ENCODE measurements at regions not wholly inside any gene's neighbourhood (a gene's known extent, or its start where the extent isn't known, plus 50 kb on each side); places are given as distances from the start of the nearest gene placed in this dataset.

GRCh38 chr5:115415143-115415491 lies 118.7 kb upstream of the CCDC112 start:
- DNase-seq (ENCODE audit: extremely low spot score): no peak
- no peak for TF ChIP-seq NFRKB (IDR thresholded peaks at IDR 0.05)
- TF ChIP-seq CTBP1 (IDR thresholded peaks at IDR 0.05; ENCODE audit: borderline replicate concordance): no peak
- TF ChIP-seq PKNOX1 (IDR thresholded peaks at IDR 0.05): no peak
- TF ChIP-seq FOXK2 (IDR thresholded peaks at IDR 0.05): no peak
- no peak for TF ChIP-seq ELF4 (IDR thresholded peaks at IDR 0.05)
- TF ChIP-seq SUZ12 (IDR thresholded peaks at IDR 0.05): no peak
- no peak for TF ChIP-seq FOXA1 (IDR thresholded peaks at IDR 0.05)
- TF ChIP-seq ARNT (IDR thresholded peaks at IDR 0.05): no peak
- no peak for TF ChIP-seq FOXM1 (IDR thresholded peaks at IDR 0.05; ENCODE audit: borderline replicate concordance)
- no peak for TF ChIP-seq HDGF (IDR thresholded peaks at IDR 0.05; ENCODE audit: borderline replicate concordance)
- no peak for TF ChIP-seq SP1 (IDR thresholded peaks at IDR 0.05)
- no peak for TF ChIP-seq TARDBP (IDR thresholded peaks at IDR 0.05)
- TF ChIP-seq L3MBTL2 (conservative IDR thresholded peaks at IDR 0.05): no peak
- TF ChIP-seq LEF1 (IDR thresholded peaks at IDR 0.05; ENCODE audit: borderline replicate concordance): no peak
- POLR2A ChIA-PET: no interaction called here
- CTCF ChIA-PET: no interaction called here

GRCh38 chr5:115414406-115415142 lies 118.1 kb upstream of the CCDC112 start:
- DNase-seq (ENCODE audit: extremely low spot score): no peak
- CTCF ChIA-PET: no interaction called here
- TF ChIP-seq ELF4 (IDR thresholded peaks at IDR 0.05) (no peak), SUZ12 (IDR thresholded peaks at IDR 0.05) (no peak)
- POLR2A ChIA-PET: no interaction called here

GRCh38 chr5:115413651-115414050 lies 117.2 kb upstream of the CCDC112 start:
- ChIA-PET CTCF (no interaction called here), POLR2A (no interaction called here)
- no peak for DNase-seq (ENCODE audit: extremely low spot score)
- TF ChIP-seq ARNT (IDR thresholded peaks at IDR 0.05) (no peak), CTBP1 (IDR thresholded peaks at IDR 0.05; ENCODE audit: borderline replicate concordance) (no peak), L3MBTL2 (conservative IDR thresholded peaks at IDR 0.05) (no peak), TARDBP (IDR thresholded peaks at IDR 0.05) (no peak), PKNOX1 (IDR thresholded peaks at IDR 0.05) (no peak), FOXK2 (IDR thresholded peaks at IDR 0.05) (no peak), HDGF (IDR thresholded peaks at IDR 0.05; ENCODE audit: borderline replicate concordance) (no peak), NFRKB (IDR thresholded peaks at IDR 0.05) (no peak), FOXM1 (IDR thresholded peaks at IDR 0.05; ENCODE audit: borderline replicate concordance) (no peak), LEF1 (IDR thresholded peaks at IDR 0.05; ENCODE audit: borderline replicate concordance) (no peak), ZNF384 (IDR thresholded peaks at IDR 0.05) (no peak), ELF4 (IDR thresholded peaks at IDR 0.05) (no peak), SUZ12 (IDR thresholded peaks at IDR 0.05) (no peak), SP1 (IDR thresholded peaks at IDR 0.05) (no peak), FOXA1 (IDR thresholded peaks at IDR 0.05) (no peak), BHLHE40 (IDR thresholded peaks at IDR 0.05; ENCODE audit: borderline replicate concordance) (no peak)

- CTCF ChIA-PET: no interaction called here
- no peak for DNase-seq (ENCODE audit: extremely low spot score)
- TF ChIP-seq FOXM1 (IDR thresholded peaks at IDR 0.05; ENCODE audit: borderline replicate concordance) (no peak), SP1 (IDR thresholded peaks at IDR 0.05) (no peak), PKNOX1 (IDR thresholded peaks at IDR 0.05) (no peak), LEF1 (IDR thresholded peaks at IDR 0.05; ENCODE audit: borderline replicate concordance) (no peak), CTBP1 (IDR thresholded peaks at IDR 0.05; ENCODE audit: borderline replicate concordance) (no peak), BHLHE40 (IDR thresholded peaks at IDR 0.05; ENCODE audit: borderline replicate concordance) (no peak), L3MBTL2 (conservative IDR thresholded peaks at IDR 0.05) (no peak), NFRKB (IDR thresholded peaks at IDR 0.05) (no peak), ARNT (IDR thresholded peaks at IDR 0.05) (no peak), ELF4 (IDR thresholded peaks at IDR 0.05) (no peak), FOXK2 (IDR thresholded peaks at IDR 0.05) (no peak), FOXA1 (IDR thresholded peaks at IDR 0.05) (no peak), TARDBP (IDR thresholded peaks at IDR 0.05) (no peak), HDGF (IDR thresholded peaks at IDR 0.05; ENCODE audit: borderline replicate concordance) (no peak)
- POLR2A ChIA-PET: no interaction called here
Measured at GRCh38 chr5:115409094-115409493, 112.6 kb upstream of the CCDC112 start.

GRCh38 chr5:115402822-115403577 lies 106.5 kb upstream of the CCDC112 start:
- CTCF ChIA-PET: interaction anchor here (0.8 kb wide), 1 partner anchor 22 kb away, joined by 3 read pairs; no protein-coding TSS in a partner anchor
- no peak for TF ChIP-seq PKNOX1 (IDR thresholded peaks at IDR 0.05)
- no peak for TF ChIP-seq SUZ12 (IDR thresholded peaks at IDR 0.05)
- no peak for TF ChIP-seq CTBP1 (IDR thresholded peaks at IDR 0.05; ENCODE audit: borderline replicate concordance)
- no peak for TF ChIP-seq FOXA1 (IDR thresholded peaks at IDR 0.05)
- TF ChIP-seq HDGF (IDR thresholded peaks at IDR 0.05; ENCODE audit: borderline replicate concordance): no peak
- no peak for TF ChIP-seq FOXM1 (IDR thresholded peaks at IDR 0.05; ENCODE audit: borderline replicate concordance)
- TF ChIP-seq BHLHE40 (IDR thresholded peaks at IDR 0.05; ENCODE audit: borderline replicate concordance): no peak
- TF ChIP-seq LEF1 (IDR thresholded peaks at IDR 0.05; ENCODE audit: borderline replicate concordance): no peak
- no peak for TF ChIP-seq ARNT (IDR thresholded peaks at IDR 0.05)
- TF ChIP-seq NFRKB (IDR thresholded peaks at IDR 0.05): no peak
- TF ChIP-seq TARDBP (IDR thresholded peaks at IDR 0.05): no peak
- no peak for TF ChIP-seq FOXK2 (IDR thresholded peaks at IDR 0.05)
- TF ChIP-seq SP1 (IDR thresholded peaks at IDR 0.05): no peak
- TF ChIP-seq ZNF384 (IDR thresholded peaks at IDR 0.05): no peak
- no peak for TF ChIP-seq ELF4 (IDR thresholded peaks at IDR 0.05)
- no peak for TF ChIP-seq L3MBTL2 (conservative IDR thresholded peaks at IDR 0.05)
- POLR2A ChIA-PET: no interaction called here
- no peak for DNase-seq (ENCODE audit: extremely low spot score)

All from HEK293T (cell line).